ENCODE measurements at regions not wholly inside any gene's neighbourhood (a gene's known extent, or its start where the extent isn't known, plus 50 kb on each side); places are given as distances from the start of the nearest gene placed in this dataset.

GRCh38 chr5:29983528-29984155, 1209.8 kb upstream of the CDH6 start:
- Histone ChIP-seq H2BK120ac (replicated peaks; ENCODE audit: low read depth, low read length) (no peak overlapping the region), H3K18ac (ENCODE audit: extremely low read depth, low read length) (no peak overlapping the region), H3K27ac (ENCODE audit: low read depth, low read length) (no peak overlapping the region), H3K4me2 (ENCODE audit: insufficient read depth in 1 of 2, low read depth in 2 of 2, low read length in 2 of 2) (0 out of 4 replicates have a peak overlapping the region, but pooled peaks of 1 of the 2 experiments have one; percentile 23), H2AFZ (ENCODE audit: low read length) (peak overlapping the region; percentile 18; the same call in 1 of the 2 replicates), H3K9me3 (ENCODE audit: insufficient read depth in 2 of 2, low read depth in 1 of 2, low read length in 1 of 2) (no peaks in the 10 kb centered on the region), H3K79me2 (ENCODE audit: control insufficient read depth in 1 of 2, insufficient read depth in 2 of 2, low read length in 2 of 2) (no peaks in the 10 kb centered on the region), H2BK20ac (ENCODE audit: low read length) (no peak overlapping the region), H2BK15ac (ENCODE audit: low read length) (no peak overlapping the region), H3K23ac (ENCODE audit: insufficient read length) (no peak overlapping the region), H3K14ac (ENCODE audit: insufficient read length) (no peak overlapping the region), H3K4me1 (replicated peaks in 1 of 4; ENCODE audit: control insufficient read depth in 3 of 4, insufficient read depth in 4 of 4, low read length in 3 of 4) (peaks cover 0 to 7% (median 0%) of the 10 kb centered on the region in 4 experiments; a peak in 2 of 7 replicates), H4K91ac (replicated peaks; ENCODE audit: insufficient read length, low read length) (no peak overlapping the region), H3K56ac (replicated peaks; ENCODE audit: insufficient read length, low read depth, low read length) (no peak overlapping the region), H3K27me3 (replicated peaks in 1 of 4; ENCODE audit: control insufficient read depth in 3 of 4, extremely low read depth in 1 of 4, insufficient read depth in 3 of 4, low read length in 3 of 4) (no peaks in the 10 kb centered on the region), H3K4me3 (ENCODE audit: extremely low read depth in 1 of 4, insufficient read depth in 2 of 4, low read depth in 3 of 4, low read length in 4 of 4) (no peak overlapping the region), H2AK5ac (ENCODE audit: low read depth, low read length) (no peak overlapping the region), H3K36me3 (ENCODE audit: control insufficient read depth in 2 of 4, insufficient read depth in 4 of 4, low read length in 3 of 4) (no peaks in the 10 kb centered on the region), H4K5ac (ENCODE audit: insufficient read length, low read depth, low read length) (no peak overlapping the region), H2BK5ac (ENCODE audit: low read depth, low read length) (no peak overlapping the region), H4K20me1 (replicated peaks in 1 of 2; ENCODE audit: control insufficient read depth in 1 of 2, insufficient read depth in 2 of 2, low read length in 2 of 2) (no peaks in the 10 kb centered on the region), H3K9ac (replicated peaks in 1 of 4; ENCODE audit: extremely low read depth in 1 of 4, low read depth in 3 of 4, low read length in 3 of 4) (no peak overlapping the region), H2BK12ac (ENCODE audit: low read depth, low read length) (no peak overlapping the region), H3K4ac (replicated peaks; ENCODE audit: insufficient read length, low read depth, low read length) (no peak overlapping the region), H3K79me1 (ENCODE audit: low read depth, low read length) (no peaks in the 10 kb centered on the region), H4K8ac (ENCODE audit: extremely low read depth, insufficient read depth, low read length) (no peak overlapping the region), H3K23me2 (ENCODE audit: low read depth, low read length) (no peaks in the 10 kb centered on the region; the same call in 1 of the 2 replicates)
- ChIA-PET CTCF (ENCODE audit: partially characterized antibody) (interaction anchor here (0.6 kb wide), 1 partner anchor 31 kb away, joined by 3 read pairs; no protein-coding TSS in a partner anchor), POLR2A (ENCODE audit: partially characterized antibody) (no interaction called here)
- FAIRE-seq (no peak), DNase-seq (ENCODE audit: low read depth in 1 of 2, low spot score in 2 of 2) (no peak)
- TF ChIP-seq CEBPB (IDR thresholded peaks at IDR 0.05; ENCODE audit: low read depth, low read length), result no peak

Data from H1 (cell line).